ENCODE measurements at regions not wholly inside any gene's neighbourhood (a gene's known extent, or its start where the extent isn't known, plus 50 kb on each side); places are given as distances from the start of the nearest gene placed in this dataset.

DNA sequence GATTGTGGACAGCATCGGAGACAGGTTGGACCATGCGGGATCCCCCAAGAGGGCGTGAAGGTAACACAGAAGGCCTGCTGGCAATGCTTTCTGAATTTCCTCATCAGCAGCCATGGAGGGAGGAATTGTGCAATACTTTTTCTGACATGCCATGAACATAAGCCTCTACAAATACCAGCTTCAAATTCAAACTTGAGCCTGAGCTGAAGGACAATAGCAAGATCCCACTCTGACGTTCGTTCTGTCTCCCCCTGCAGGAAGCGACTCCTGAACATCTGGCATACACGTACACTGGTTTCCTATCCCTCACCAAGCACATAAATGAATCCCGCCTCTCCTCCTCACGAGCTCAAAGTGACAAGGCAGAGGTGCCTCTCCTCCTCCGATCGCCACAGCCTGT lies 312.2 kb downstream of the BRD1 start:
- DNase-seq (ENCODE audit: low spot score) (peak; percentile 10), FAIRE-seq (no peak), ATAC-seq (no peak)
- H3K79me2 ChIP-seq (ENCODE audit: insufficient read depth, low read length) = no peaks in the 10 kb centered on the region
- no TSS peak for BruUV-seq (replicated peaks)
- no peaks in the 10 kb centered on the region for H4K20me1 ChIP-seq (ENCODE audit: insufficient read depth, low read length)
- H3K4me1 ChIP-seq (ENCODE audit: insufficient read depth, low read length) = no peaks in the 10 kb centered on the region
- peaks cover 8% of the 10 kb centered on the region for H3K9me3 ChIP-seq (ENCODE audit: low read length)
- intact Hi-C loops (cut with micrococcal nuclease; ENCODE audit: unreplicated experiment) = no loop called here
- WGBS (ENCODE audit: low lambda C conversion rate) = 51% methylated on average over 8 of the region's 11 CpGs
- no peaks in the 10 kb centered on the region for H3K36me3 ChIP-seq (replicated peaks in 1 of 2; ENCODE audit: control insufficient read depth in 1 of 2, insufficient read depth in 2 of 2, low read length in 2 of 2)
- POLR2A ChIA-PET = no interaction called here
- no peak overlapping the region for H2AFZ ChIP-seq (ENCODE audit: low read length)
- H3K4me3 ChIP-seq (replicated peaks in 1 of 3; ENCODE audit: insufficient read depth in 1 of 3, low read depth in 2 of 3, low read length in 3 of 3) = no peak overlapping the region
- no peak overlapping the region for H3K27ac ChIP-seq (ENCODE audit: extremely low read length, insufficient read depth, low read length)
- CTCF ChIA-PET (ENCODE audit: low intra/inter-chr PET ratio, low total read pairs) = no interaction called here
- H3K9ac ChIP-seq (ENCODE audit: insufficient read depth, low read depth, low read length) = no peak overlapping the region
- in situ Hi-C loops (cut with HindIII; ENCODE audit: extremely low pct_ligation_motif_present, low pct_unique_long_range_greater_than_20kb) = no loop called here
- H3K27me3 ChIP-seq (ENCODE audit: control insufficient read depth in 1 of 2, insufficient read depth in 2 of 2, low read length in 2 of 2) = peaks cover 0 to 38% of the 10 kb centered on the region in 2 experiments; a peak in 3 of 5 replicates
- no peak overlapping the region for H3K4me2 ChIP-seq (ENCODE audit: low read depth, low read length)
- TF ChIP-seq, protein P1, sequence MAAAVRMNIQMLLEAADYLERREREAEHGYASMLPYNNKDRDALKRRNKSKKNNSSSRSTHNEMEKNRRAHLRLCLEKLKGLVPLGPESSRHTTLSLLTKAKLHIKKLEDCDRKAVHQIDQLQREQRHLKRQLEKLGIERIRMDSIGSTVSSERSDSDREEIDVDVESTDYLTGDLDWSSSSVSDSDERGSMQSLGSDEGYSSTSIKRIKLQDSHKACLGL (CRISPR knock-in tag; IDR thresholded peaks at IDR 0.05) = no peak
- TF ChIP-seq, protein P2, sequence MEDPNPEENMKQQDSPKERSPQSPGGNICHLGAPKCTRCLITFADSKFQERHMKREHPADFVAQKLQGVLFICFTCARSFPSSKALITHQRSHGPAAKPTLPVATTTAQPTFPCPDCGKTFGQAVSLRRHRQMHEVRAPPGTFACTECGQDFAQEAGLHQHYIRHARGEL (CRISPR knock-in tag; IDR thresholded peaks at IDR 0.05) = peak; percentile 96
- TF ChIP-seq CEBPB (IDR thresholded peaks at IDR 0.05; ENCODE audit: borderline replicate concordance, low read depth, low read length) = peak; percentile 89

DNA sequence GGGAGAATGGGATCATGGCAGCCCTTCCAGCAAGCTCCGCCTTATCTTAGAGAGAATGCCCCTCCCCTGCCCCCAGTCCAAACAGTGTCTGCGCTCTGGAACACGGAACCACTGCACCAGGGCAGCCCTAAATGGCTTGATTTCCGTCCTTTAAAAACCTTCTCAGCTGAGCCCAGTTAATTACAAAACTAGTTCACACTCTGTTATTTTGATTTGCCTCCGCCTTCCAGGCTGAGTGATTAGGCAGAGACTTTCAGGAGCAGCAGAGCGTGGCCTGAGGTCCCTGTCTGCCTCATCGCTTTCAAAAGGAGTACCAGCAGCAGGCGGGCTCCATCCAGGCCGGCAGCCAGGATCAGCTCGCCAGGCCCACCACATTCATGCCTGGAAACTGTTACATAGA lies 313.0 kb downstream of the BRD1 start:
- H3K79me2 ChIP-seq (ENCODE audit: insufficient read depth, low read length) = no peaks in the 10 kb centered on the region
- BruUV-seq (replicated peaks) = no TSS peak
- peaks cover 0 to 34% of the 10 kb centered on the region in 2 experiments; a peak in 3 of 5 replicates for H3K27me3 ChIP-seq (ENCODE audit: control insufficient read depth in 1 of 2, insufficient read depth in 2 of 2, low read length in 2 of 2)
- H3K4me1 ChIP-seq (ENCODE audit: insufficient read depth, low read length) = no peaks in the 10 kb centered on the region
- H3K27ac ChIP-seq (ENCODE audit: extremely low read length, insufficient read depth, low read length) = no peak overlapping the region
- no peak overlapping the region for H3K4me3 ChIP-seq (replicated peaks in 1 of 3; ENCODE audit: insufficient read depth in 1 of 3, low read depth in 2 of 3, low read length in 3 of 3)
- ChIA-PET CTCF (ENCODE audit: low intra/inter-chr PET ratio, low total read pairs) (no interaction called here), POLR2A (no interaction called here)
- no peak overlapping the region for H3K4me2 ChIP-seq (ENCODE audit: low read depth, low read length)
- H3K9ac ChIP-seq (ENCODE audit: insufficient read depth, low read depth, low read length) = no peak overlapping the region
- intact Hi-C loops (cut with micrococcal nuclease; ENCODE audit: unreplicated experiment) (no loop called here), in situ Hi-C loops (cut with HindIII; ENCODE audit: extremely low pct_ligation_motif_present, low pct_unique_long_range_greater_than_20kb) (no loop called here)
- H3K9me3 ChIP-seq (ENCODE audit: low read length) = peaks cover 8% of the 10 kb centered on the region
- DNase-seq (ENCODE audit: low spot score) (no peak), FAIRE-seq (no peak), ATAC-seq (no peak)
- WGBS (ENCODE audit: low lambda C conversion rate) = 26% methylated on average over 7 of the region's 10 CpGs
- no peak overlapping the region for H2AFZ ChIP-seq (ENCODE audit: low read length)
- H4K20me1 ChIP-seq (ENCODE audit: insufficient read depth, low read length) = no peaks in the 10 kb centered on the region
- no peaks in the 10 kb centered on the region for H3K36me3 ChIP-seq (replicated peaks in 1 of 2; ENCODE audit: control insufficient read depth in 1 of 2, insufficient read depth in 2 of 2, low read length in 2 of 2)
- TF ChIP-seq RFXAP (CRISPR knock-in tag; IDR thresholded peaks at IDR 0.05; ENCODE audit: borderline replicate concordance) (no peak), POGZ (CRISPR knock-in tag; IDR thresholded peaks at IDR 0.05) (no peak), KLF16 (CRISPR knock-in tag; IDR thresholded peaks at IDR 0.05) (no peak), ZNF224 (CRISPR knock-in tag; IDR thresholded peaks at IDR 0.05) (no peak), ZNF652 (CRISPR knock-in tag; IDR thresholded peaks at IDR 0.05; ENCODE audit: borderline replicate concordance, low read depth) (no peak), ETV5 (CRISPR knock-in tag; IDR thresholded peaks at IDR 0.05; ENCODE audit: borderline replicate concordance) (no peak), ZFYVE20 (CRISPR knock-in tag; IDR thresholded peaks at IDR 0.05; ENCODE audit: borderline replicate concordance, low read depth) (no peak), SIX1 (CRISPR knock-in tag; IDR thresholded peaks at IDR 0.05; ENCODE audit: borderline replicate concordance) (no peak), SIN3B (IDR thresholded peaks at IDR 0.05; ENCODE audit: low read length) (no peak), ZNF30 (CRISPR knock-in tag; IDR thresholded peaks at IDR 0.05) (no peak), ZKSCAN1 (IDR thresholded peaks at IDR 0.05; ENCODE audit: low read length) (no peak)
- TF ChIP-seq, protein P3, sequence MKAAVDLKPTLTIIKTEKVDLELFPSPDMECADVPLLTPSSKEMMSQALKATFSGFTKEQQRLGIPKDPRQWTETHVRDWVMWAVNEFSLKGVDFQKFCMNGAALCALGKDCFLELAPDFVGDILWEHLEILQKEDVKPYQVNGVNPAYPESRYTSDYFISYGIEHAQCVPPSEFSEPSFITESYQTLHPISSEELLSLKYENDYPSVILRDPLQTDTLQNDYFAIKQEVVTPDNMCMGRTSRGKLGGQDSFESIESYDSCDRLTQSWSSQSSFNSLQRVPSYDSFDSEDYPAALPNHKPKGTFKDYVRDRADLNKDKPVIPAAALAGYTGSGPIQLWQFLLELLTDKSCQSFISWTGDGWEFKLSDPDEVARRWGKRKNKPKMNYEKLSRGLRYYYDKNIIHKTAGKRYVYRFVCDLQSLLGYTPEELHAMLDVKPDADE (CRISPR knock-in tag; IDR thresholded peaks at IDR 0.05) = no peak
- TF ChIP-seq, protein P4, sequence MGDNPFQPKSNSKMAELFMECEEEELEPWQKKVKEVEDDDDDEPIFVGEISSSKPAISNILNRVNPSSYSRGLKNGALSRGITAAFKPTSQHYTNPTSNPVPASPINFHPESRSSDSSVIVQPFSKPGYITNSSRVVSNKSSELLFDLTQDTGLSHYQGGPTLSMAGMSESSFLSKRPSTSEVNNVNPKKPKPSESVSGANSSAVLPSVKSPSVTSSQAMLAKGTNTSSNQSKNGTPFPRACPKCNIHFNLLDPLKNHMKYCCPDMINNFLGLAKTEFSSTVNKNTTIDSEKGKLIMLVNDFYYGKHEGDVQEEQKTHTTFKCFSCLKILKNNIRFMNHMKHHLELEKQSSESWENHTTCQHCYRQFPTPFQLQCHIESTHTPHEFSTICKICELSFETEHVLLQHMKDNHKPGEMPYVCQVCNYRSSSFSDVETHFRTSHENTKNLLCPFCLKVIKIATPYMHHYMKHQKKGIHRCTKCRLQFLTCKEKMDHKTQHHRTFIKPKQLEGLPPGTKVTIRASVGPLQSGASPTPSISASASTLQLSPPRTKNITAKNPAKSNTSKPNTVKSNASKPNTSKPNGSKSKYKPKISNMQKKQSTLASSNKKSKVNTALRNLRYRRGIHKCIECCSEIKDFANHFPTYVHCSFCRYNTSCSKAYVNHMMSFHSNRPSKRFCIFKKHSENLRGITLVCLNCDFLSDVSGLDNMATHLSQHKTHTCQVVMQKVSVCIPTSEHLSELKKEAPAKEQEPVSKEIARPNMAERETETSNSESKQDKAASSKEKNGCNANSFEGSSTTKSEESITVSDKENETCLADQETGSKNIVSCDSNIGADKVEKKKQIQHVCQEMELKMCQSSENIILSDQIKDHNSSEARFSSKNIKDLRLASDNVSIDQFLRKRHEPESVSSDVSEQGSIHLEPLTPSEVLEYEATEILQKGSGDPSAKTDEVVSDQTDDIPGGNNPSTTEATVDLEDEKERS (CRISPR knock-in tag; IDR thresholded peaks at IDR 0.05) = no peak

Measured in HepG2 (cell line).